ENCODE measurements at regions not wholly inside any gene's neighbourhood (a gene's known extent, or its start where the extent isn't known, plus 50 kb on each side); places are given as distances from the start of the nearest gene placed in this dataset.

GRCh38 chr14:34231626-34232025 lies 230.4 kb downstream of the SPTSSA start:
- H3K27me3 Mint-ChIP-seq (ENCODE audit: insufficient read depth, low read depth): no peaks in the 10 kb centered on the region

DNA sequence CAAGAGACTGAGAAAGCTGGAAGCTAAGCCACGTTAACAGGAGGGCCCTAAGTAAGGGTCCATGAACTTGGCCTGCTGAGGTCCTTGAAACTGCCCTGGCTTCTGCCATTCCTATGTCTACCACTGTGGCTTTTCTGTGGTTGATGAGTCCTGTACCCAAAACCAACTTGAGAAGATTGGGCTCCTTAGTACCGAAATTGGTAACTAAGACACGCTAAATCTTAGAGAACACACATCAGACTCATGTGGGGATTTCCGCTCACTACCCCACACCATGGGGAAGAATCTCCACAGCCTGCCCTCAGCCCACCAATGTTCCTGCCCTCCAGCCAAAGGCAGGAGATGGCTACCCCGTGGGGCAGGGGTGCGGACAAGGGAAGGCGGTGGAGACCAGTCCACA lies 232.9 kb downstream of the SPTSSA start:
- Histone ChIP-seq H4K20me1 (ENCODE audit: low read depth) (no peaks in the 10 kb centered on the region), H3K4me3 (no peak overlapping the region), H3K27ac (no peak overlapping the region), H3F3A (ENCODE audit: low read depth) (peaks cover 6% of the 10 kb centered on the region), H2AFZ (replicated peaks) (no peak overlapping the region), H3K4me1 (peaks cover 6% of the 10 kb centered on the region), H3K79me2 (ENCODE audit: low read depth) (no peaks in the 10 kb centered on the region), H3K36me3 (no peaks in the 10 kb centered on the region), H3K9ac (no peak overlapping the region), H3K4me2 (no peak overlapping the region), H3K27me3 (peaks cover 4% of the 10 kb centered on the region), H3K9me3 (ENCODE audit: low read depth) (no peaks in the 10 kb centered on the region)
- Mint-ChIP-seq H3K36me3 (no peaks in the 10 kb centered on the region), H3K27me3 (ENCODE audit: insufficient read depth, low read depth) (no peaks in the 10 kb centered on the region), H3K4me1 (peaks cover 6% of the 10 kb centered on the region), H3K9me3 (no peaks in the 10 kb centered on the region), H3K4me3 (no peak overlapping the region), H3K27ac (no peak overlapping the region)
- TF ChIP-seq, protein P1, sequence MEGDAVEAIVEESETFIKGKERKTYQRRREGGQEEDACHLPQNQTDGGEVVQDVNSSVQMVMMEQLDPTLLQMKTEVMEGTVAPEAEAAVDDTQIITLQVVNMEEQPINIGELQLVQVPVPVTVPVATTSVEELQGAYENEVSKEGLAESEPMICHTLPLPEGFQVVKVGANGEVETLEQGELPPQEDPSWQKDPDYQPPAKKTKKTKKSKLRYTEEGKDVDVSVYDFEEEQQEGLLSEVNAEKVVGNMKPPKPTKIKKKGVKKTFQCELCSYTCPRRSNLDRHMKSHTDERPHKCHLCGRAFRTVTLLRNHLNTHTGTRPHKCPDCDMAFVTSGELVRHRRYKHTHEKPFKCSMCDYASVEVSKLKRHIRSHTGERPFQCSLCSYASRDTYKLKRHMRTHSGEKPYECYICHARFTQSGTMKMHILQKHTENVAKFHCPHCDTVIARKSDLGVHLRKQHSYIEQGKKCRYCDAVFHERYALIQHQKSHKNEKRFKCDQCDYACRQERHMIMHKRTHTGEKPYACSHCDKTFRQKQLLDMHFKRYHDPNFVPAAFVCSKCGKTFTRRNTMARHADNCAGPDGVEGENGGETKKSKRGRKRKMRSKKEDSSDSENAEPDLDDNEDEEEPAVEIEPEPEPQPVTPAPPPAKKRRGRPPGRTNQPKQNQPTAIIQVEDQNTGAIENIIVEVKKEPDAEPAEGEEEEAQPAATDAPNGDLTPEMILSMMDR (IDR thresholded peaks at IDR 0.05): no peak
- TF ChIP-seq EZH2phosphoT487 (IDR thresholded peaks at IDR 0.05) (no peak), EZH2 (IDR thresholded peaks at IDR 0.05) (no peak)
- no peak for DNase-seq (ENCODE audit: low spot score)

More at GRCh38 chr14:34231626-34232025, 230.4 kb downstream of the SPTSSA start:
- Histone ChIP-seq H3K36me3 (no peaks in the 10 kb centered on the region), H3K27me3 (peaks cover 4% of the 10 kb centered on the region), H3F3A (ENCODE audit: low read depth) (peaks cover 6% of the 10 kb centered on the region), H4K20me1 (ENCODE audit: low read depth) (no peaks in the 10 kb centered on the region), H3K4me2 (no peak overlapping the region), H3K79me2 (ENCODE audit: low read depth) (no peaks in the 10 kb centered on the region), H3K9me3 (ENCODE audit: low read depth) (no peaks in the 10 kb centered on the region), H2AFZ (replicated peaks) (no peak overlapping the region), H3K27ac (no peak overlapping the region), H3K9ac (no peak overlapping the region), H3K4me1 (peaks cover 6% of the 10 kb centered on the region), H3K4me3 (no peak overlapping the region)
- TF ChIP-seq, protein P1 (IDR thresholded peaks at IDR 0.05): no peak
- TF ChIP-seq EZH2 (IDR thresholded peaks at IDR 0.05) (no peak), EZH2phosphoT487 (IDR thresholded peaks at IDR 0.05) (no peak)
- H3K27ac Mint-ChIP-seq: no peak overlapping the region
- no peak overlapping the region for H3K4me3 Mint-ChIP-seq
- DNase-seq (ENCODE audit: low spot score): no peak
- no peaks in the 10 kb centered on the region for H3K36me3 Mint-ChIP-seq
- no peaks in the 10 kb centered on the region for H3K9me3 Mint-ChIP-seq
- H3K4me1 Mint-ChIP-seq: peaks cover 6% of the 10 kb centered on the region

DNA sequence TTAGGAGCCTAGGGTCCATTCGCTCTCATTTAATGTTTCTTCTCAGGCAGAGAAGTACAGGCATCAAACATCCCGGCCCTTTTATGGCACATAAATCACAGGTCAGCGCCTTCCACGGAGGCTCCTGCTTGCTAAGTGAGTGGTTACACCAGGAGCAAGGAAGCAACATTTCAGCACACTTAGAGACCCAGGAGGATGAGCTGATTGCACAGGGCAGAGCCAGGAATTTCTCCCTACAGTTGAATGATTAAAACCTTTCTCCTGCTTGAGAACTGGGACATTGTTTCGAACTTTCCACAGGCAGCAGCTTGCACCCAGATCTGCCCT lies 233.4 kb downstream of the SPTSSA start:
- no peak overlapping the region for H3K4me3 Mint-ChIP-seq
- H3K4me1 Mint-ChIP-seq: peaks cover 7% of the 10 kb centered on the region
- H3K9ac ChIP-seq: no peak overlapping the region
- no peaks in the 10 kb centered on the region for H3K27me3 Mint-ChIP-seq (ENCODE audit: insufficient read depth, low read depth)
- H3K27me3 ChIP-seq: peaks cover 4% of the 10 kb centered on the region
- H2AFZ ChIP-seq (replicated peaks): peak overlapping the region; percentile 97
- peaks cover 9% of the 10 kb centered on the region for H3K4me1 ChIP-seq
- no peak overlapping the region for H3K4me2 ChIP-seq
- no peaks in the 10 kb centered on the region for H4K20me1 ChIP-seq (ENCODE audit: low read depth)
- H3K27ac ChIP-seq: no peak overlapping the region
- no peak for DNase-seq (ENCODE audit: low spot score)
- TF ChIP-seq, protein P1 (IDR thresholded peaks at IDR 0.05): no peak
- TF ChIP-seq EZH2 (IDR thresholded peaks at IDR 0.05) (no peak), EZH2phosphoT487 (IDR thresholded peaks at IDR 0.05) (no peak)
- no peaks in the 10 kb centered on the region for H3K36me3 ChIP-seq
- no peaks in the 10 kb centered on the region for H3K79me2 ChIP-seq (ENCODE audit: low read depth)
- no peaks in the 10 kb centered on the region for H3K36me3 Mint-ChIP-seq
- no peak overlapping the region for H3K27ac Mint-ChIP-seq
- no peak overlapping the region for H3K4me3 ChIP-seq
- H3F3A ChIP-seq (ENCODE audit: low read depth): peaks cover 6% of the 10 kb centered on the region
- no peaks in the 10 kb centered on the region for H3K9me3 ChIP-seq (ENCODE audit: low read depth)
- H3K9me3 Mint-ChIP-seq: no peaks in the 10 kb centered on the region
